WERI-Rb-1 (cell line): ENCODE measurements at regions not wholly inside any gene's neighbourhood (a gene's known extent, or its start where the extent isn't known, plus 50 kb on each side); places are given as distances from the start of the nearest gene placed in this dataset.
"Not testable (repeated sequence)": the region's sequence is repeated elsewhere in the genome, so short reads cannot be mapped to it uniquely, and the experiment has no call there.

Source experiments
- DNase-seq: peaks from one replicate; pipeline ENCODE4 v3.0.0-alpha.2; 2020
- H3K27ac ChIP-seq: fragments of 250-450 bp; sonication (Bioruptor Pico); 2 replicates; pipeline ENCODE4 v1.5.1; 2020; ENCODE audit warnings: mild to moderate bottlenecking, moderate library complexity
- H3K27me3 ChIP-seq: fragments of 250-450 bp; sonication (Bioruptor Pico); 2 replicates; pipeline ENCODE4 v1.5.1; 2021; ENCODE audit warnings: mild to moderate bottlenecking, low read depth, moderate library complexity; ENCODE audit not compliant: insufficient read depth, severe bottlenecking
- H3K36me3 ChIP-seq: fragments of 250-450 bp; sonication (Bioruptor Pico); 2 replicates; pipeline ENCODE4 v1.5.1; 2020; ENCODE audit warnings: mild to moderate bottlenecking, moderate library complexity
- H3K4me3 ChIP-seq: 2 replicates; pipeline ENCODE4 v1.5.1; 2011; ENCODE audit warnings: low read depth, mild to moderate bottlenecking, control low read depth, low read length
- H3K9me3 ChIP-seq: fragments of 250-450 bp; sonication (Bioruptor Pico); 2 replicates; pipeline ENCODE4 v1.5.1; 2021; ENCODE audit warnings: mild to moderate bottlenecking, moderate library complexity; ENCODE audit not compliant: severe bottlenecking
- CTCF ChIP-seq: IDR thresholded peaks from 2 replicates; pipeline ENCODE4 v1.5.1; 2011; ENCODE audit warnings: low read depth, mild to moderate bottlenecking, control low read depth, inconsistent platforms, low read length

- no peak for TF ChIP-seq CTCF
- H3K27ac ChIP-seq: no peak overlapping the region
- DNase-seq: no peak
- no peak overlapping the region for H3K4me3 ChIP-seq
- peaks cover 19% of the 10 kb centered on the region for H3K27me3 ChIP-seq
- no peaks in the 10 kb centered on the region for H3K9me3 ChIP-seq
- no peaks in the 10 kb centered on the region for H3K36me3 ChIP-seq
These were observed 99.6 kb upstream of the FGF16 start for GRCh38 chrX:77347572-77347971.

GRCh38 chrX:77389891-77390290 lies 57.3 kb upstream of the FGF16 start:
- no peak for TF ChIP-seq CTCF
- Histone ChIP-seq H3K27ac (no peak overlapping the region), H3K9me3 (no peaks in the 10 kb centered on the region), H3K4me3 (no peak overlapping the region), H3K27me3 (peaks cover 14% of the 10 kb centered on the region), H3K36me3 (no peaks in the 10 kb centered on the region)
- no peak for DNase-seq

GRCh38 chrX:77390365-77390764 lies 56.8 kb upstream of the FGF16 start:
- H3K36me3 ChIP-seq, H3K4me3 ChIP-seq, H3K27ac ChIP-seq, DNase-seq, H3K9me3 ChIP-seq: not testable (repeated sequence)
- peaks cover 14% of the 10 kb centered on the region for H3K27me3 ChIP-seq

GRCh38 chrX:77396781-77397180 lies 50.4 kb upstream of the FGF16 start:
- TF ChIP-seq CTCF: no peak
- Histone ChIP-seq H3K36me3 (no peaks in the 10 kb centered on the region), H3K27ac (no peak overlapping the region), H3K4me3 (no peak overlapping the region), H3K9me3 (peaks cover 2% of the 10 kb centered on the region), H3K27me3 (peaks cover 2% of the 10 kb centered on the region)
- no peak for DNase-seq
